ENCODE measurements at regions not wholly inside any gene's neighbourhood (a gene's known extent, or its start where the extent isn't known, plus 50 kb on each side); places are given as distances from the start of the nearest gene placed in this dataset.

DNA sequence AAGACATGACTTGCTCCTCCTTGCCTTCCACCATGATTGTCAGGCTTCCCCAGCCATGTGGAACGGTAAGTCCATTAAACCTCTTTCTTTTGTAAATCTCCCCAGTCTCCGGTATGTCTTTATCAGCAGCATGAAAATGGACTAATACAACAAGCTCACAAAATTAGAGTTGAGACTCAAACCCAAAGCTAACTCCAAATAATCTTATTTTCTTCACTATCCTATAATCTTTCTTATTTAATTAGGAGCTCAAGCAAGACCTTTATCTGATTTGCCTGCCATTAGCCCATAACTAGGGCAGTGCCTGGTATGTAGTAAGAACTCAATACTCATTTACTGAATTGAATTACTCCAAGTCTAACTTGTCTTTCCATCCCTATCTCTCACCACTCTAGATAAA, 289.2 kb downstream of the SUCLG1 start:
- Histone ChIP-seq H3K9me3 (replicated peaks; ENCODE audit: control insufficient read depth, insufficient read depth, low read length) (no peaks in the 10 kb centered on the region), H3K27me3 (replicated peaks in 1 of 2; ENCODE audit: control insufficient read depth in 2 of 2, insufficient read depth in 2 of 2, low read length in 1 of 2) (no peaks in the 10 kb centered on the region), H3K36me3 (ENCODE audit: control insufficient read depth in 2 of 2, insufficient read depth in 2 of 2, low read length in 1 of 2) (no peaks in the 10 kb centered on the region), H3K9ac (ENCODE audit: control insufficient read depth, insufficient read depth, low read length) (no peak overlapping the region), H3K4me1 (ENCODE audit: control insufficient read depth, insufficient read depth, low read length) (no peaks in the 10 kb centered on the region), H4K20me1 (ENCODE audit: control insufficient read depth, insufficient read depth) (no peaks in the 10 kb centered on the region), H2AFZ (ENCODE audit: control insufficient read depth, low read depth, low read length) (no peak overlapping the region), H3K27ac (ENCODE audit: control insufficient read depth, insufficient read depth) (no peak overlapping the region), H3K4me2 (ENCODE audit: control insufficient read depth, insufficient read depth) (no peak overlapping the region), H3K79me2 (ENCODE audit: control insufficient read depth, insufficient read depth, low read length) (no peaks in the 10 kb centered on the region), H3K4me3 (no peak overlapping the region)
- TF ChIP-seq, protein P1, sequence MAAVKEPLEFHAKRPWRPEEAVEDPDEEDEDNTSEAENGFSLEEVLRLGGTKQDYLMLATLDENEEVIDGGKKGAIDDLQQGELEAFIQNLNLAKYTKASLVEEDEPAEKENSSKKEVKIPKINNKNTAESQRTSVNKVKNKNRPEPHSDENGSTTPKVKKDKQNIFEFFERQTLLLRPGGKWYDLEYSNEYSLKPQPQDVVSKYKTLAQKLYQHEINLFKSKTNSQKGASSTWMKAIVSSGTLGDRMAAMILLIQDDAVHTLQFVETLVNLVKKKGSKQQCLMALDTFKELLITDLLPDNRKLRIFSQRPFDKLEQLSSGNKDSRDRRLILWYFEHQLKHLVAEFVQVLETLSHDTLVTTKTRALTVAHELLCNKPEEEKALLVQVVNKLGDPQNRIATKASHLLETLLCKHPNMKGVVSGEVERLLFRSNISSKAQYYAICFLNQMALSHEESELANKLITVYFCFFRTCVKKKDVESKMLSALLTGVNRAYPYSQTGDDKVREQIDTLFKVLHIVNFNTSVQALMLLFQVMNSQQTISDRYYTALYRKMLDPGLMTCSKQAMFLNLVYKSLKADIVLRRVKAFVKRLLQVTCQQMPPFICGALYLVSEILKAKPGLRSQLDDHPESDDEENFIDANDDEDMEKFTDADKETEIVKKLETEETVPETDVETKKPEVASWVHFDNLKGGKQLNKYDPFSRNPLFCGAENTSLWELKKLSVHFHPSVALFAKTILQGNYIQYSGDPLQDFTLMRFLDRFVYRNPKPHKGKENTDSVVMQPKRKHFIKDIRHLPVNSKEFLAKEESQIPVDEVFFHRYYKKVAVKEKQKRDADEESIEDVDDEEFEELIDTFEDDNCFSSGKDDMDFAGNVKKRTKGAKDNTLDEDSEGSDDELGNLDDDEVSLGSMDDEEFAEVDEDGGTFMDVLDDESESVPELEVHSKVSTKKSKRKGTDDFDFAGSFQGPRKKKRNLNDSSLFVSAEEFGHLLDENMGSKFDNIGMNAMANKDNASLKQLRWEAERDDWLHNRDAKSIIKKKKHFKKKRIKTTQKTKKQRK (IDR thresholded peaks at IDR 0.05; ENCODE audit: low read depth, low read length) = no peak
- TF ChIP-seq, protein P2, sequence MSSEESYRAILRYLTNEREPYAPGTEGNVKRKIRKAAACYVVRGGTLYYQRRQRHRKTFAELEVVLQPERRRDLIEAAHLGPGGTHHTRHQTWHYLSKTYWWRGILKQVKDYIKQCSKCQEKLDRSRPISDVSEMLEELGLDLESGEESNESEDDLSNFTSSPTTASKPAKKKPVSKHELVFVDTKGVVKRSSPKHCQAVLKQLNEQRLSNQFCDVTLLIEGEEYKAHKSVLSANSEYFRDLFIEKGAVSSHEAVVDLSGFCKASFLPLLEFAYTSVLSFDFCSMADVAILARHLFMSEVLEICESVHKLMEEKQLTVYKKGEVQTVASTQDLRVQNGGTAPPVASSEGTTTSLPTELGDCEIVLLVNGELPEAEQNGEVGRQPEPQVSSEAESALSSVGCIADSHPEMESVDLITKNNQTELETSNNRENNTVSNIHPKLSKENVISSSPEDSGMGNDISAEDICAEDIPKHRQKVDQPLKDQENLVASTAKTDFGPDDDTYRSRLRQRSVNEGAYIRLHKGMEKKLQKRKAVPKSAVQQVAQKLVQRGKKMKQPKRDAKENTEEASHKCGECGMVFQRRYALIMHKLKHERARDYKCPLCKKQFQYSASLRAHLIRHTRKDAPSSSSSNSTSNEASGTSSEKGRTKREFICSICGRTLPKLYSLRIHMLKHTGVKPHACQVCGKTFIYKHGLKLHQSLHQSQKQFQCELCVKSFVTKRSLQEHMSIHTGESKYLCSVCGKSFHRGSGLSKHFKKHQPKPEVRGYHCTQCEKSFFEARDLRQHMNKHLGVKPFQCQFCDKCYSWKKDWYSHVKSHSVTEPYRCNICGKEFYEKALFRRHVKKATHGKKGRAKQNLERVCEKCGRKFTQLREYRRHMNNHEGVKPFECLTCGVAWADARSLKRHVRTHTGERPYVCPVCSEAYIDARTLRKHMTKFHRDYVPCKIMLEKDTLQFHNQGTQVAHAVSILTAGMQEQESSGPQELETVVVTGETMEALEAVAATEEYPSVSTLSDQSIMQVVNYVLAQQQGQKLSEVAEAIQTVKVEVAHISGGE (CRISPR knock-in tag; IDR thresholded peaks at IDR 0.05) = no peak
- no peak for TF ChIP-seq CBX3 (IDR thresholded peaks at IDR 0.05; ENCODE audit: borderline replicate concordance, low read depth)
- no peak for TF ChIP-seq NR2F1 (conservative IDR thresholded peaks at IDR 0.05)
- no peak for TF ChIP-seq RFX5 (IDR thresholded peaks at IDR 0.05; ENCODE audit: low read depth, low read length)
- TF ChIP-seq, protein P3, sequence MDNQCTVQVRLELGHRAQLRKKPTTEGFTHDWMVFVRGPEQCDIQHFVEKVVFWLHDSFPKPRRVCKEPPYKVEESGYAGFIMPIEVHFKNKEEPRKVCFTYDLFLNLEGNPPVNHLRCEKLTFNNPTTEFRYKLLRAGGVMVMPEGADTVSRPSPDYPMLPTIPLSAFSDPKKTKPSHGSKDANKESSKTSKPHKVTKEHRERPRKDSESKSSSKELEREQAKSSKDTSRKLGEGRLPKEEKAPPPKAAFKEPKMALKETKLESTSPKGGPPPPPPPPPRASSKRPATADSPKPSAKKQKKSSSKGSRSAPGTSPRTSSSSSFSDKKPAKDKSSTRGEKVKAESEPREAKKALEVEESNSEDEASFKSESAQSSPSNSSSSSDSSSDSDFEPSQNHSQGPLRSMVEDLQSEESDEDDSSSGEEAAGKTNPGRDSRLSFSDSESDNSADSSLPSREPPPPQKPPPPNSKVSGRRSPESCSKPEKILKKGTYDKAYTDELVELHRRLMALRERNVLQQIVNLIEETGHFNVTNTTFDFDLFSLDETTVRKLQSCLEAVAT (IDR thresholded peaks at IDR 0.05) = no peak
- no peak for TF ChIP-seq SMARCA5 (IDR thresholded peaks at IDR 0.05)
- TF ChIP-seq, protein P4, sequence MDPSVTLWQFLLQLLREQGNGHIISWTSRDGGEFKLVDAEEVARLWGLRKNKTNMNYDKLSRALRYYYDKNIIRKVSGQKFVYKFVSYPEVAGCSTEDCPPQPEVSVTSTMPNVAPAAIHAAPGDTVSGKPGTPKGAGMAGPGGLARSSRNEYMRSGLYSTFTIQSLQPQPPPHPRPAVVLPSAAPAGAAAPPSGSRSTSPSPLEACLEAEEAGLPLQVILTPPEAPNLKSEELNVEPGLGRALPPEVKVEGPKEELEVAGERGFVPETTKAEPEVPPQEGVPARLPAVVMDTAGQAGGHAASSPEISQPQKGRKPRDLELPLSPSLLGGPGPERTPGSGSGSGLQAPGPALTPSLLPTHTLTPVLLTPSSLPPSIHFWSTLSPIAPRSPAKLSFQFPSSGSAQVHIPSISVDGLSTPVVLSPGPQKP (IDR thresholded peaks at IDR 0.05; ENCODE audit: low read depth, low read length) = no peak
- no peak for TF ChIP-seq POLR2A (IDR thresholded peaks at IDR 0.05; ENCODE audit: low read depth, low read length)
- TF ChIP-seq SRF (IDR thresholded peaks at IDR 0.05; ENCODE audit: low read depth in 2 of 2, low read length in 2 of 2) = no peak
- no peak for TF ChIP-seq FOS (IDR thresholded peaks at IDR 0.05; ENCODE audit: borderline replicate concordance, extremely low read depth, insufficient read length)
- TF ChIP-seq, protein P5, sequence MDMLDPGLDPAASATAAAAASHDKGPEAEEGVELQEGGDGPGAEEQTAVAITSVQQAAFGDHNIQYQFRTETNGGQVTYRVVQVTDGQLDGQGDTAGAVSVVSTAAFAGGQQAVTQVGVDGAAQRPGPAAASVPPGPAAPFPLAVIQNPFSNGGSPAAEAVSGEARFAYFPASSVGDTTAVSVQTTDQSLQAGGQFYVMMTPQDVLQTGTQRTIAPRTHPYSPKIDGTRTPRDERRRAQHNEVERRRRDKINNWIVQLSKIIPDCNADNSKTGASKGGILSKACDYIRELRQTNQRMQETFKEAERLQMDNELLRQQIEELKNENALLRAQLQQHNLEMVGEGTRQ (IDR thresholded peaks at IDR 0.05; ENCODE audit: borderline replicate concordance, low read depth, low read length) = no peak
- TF ChIP-seq, protein P6, sequence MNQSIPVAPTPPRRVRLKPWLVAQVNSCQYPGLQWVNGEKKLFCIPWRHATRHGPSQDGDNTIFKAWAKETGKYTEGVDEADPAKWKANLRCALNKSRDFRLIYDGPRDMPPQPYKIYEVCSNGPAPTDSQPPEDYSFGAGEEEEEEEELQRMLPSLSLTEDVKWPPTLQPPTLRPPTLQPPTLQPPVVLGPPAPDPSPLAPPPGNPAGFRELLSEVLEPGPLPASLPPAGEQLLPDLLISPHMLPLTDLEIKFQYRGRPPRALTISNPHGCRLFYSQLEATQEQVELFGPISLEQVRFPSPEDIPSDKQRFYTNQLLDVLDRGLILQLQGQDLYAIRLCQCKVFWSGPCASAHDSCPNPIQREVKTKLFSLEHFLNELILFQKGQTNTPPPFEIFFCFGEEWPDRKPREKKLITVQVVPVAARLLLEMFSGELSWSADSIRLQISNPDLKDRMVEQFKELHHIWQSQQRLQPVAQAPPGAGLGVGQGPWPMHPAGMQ (IDR thresholded peaks at IDR 0.05; ENCODE audit: borderline replicate concordance) = no peak
- no TSS peak for BruUV-seq (replicated peaks)
- intact Hi-C loops (cut with micrococcal nuclease; ENCODE audit: unreplicated experiment) = no loop called here
- ATAC-seq (no peak), DNase-seq (ENCODE audit: low read depth, low spot score) (no peak), FAIRE-seq (no peak)
- ChIA-PET CTCF (no interaction called here), SMC1A (ENCODE audit: uncharacterized antibody, unreplicated experiment) (no interaction called here), RAD21 (ENCODE audit: unreplicated experiment) (no interaction called here), POLR2A (no interaction called here)
- 15% methylated on average over 2 of the region's 2 CpGs for WGBS (ENCODE audit: insufficient coverage, insufficient replicate concordance, low lambda C conversion rate, missing lambda C conversion rate)
- in situ Hi-C loops (cut with MboI) = no loop called here
